DLD1 (cell line): ENCODE measurements at regions not wholly inside any gene's neighbourhood (a gene's known extent, or its start where the extent isn't known, plus 50 kb on each side); places are given as distances from the start of the nearest gene placed in this dataset.

Experiments used
- in situ Hi-C: cut with HindIII; loops from 2 replicates; pipeline ENCODE4 v1.10.0; 2017; ENCODE audit warnings: low sequenced_read_pairs

DNA sequence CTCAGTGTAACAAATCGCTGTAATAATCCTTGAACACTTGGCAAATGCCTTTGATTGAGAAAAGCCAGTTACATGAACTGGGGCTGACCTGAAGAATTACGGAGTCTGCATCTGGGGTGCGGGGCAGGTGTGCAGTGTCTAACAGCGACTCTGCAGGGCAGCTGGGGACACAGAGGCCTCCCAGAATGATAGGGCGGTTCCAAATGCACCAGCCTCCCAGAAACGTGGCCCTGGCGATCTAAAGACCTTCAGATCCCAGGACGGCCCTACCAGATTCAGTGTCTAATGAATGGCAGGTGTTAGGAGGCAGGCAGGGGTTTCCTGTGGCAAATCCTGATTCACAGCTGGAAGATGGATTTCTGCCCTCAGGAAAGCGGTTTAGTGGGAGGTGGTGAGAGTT lies 100.5 kb upstream of the RGMA start:
- in situ Hi-C loops: no loop called here

DNA sequence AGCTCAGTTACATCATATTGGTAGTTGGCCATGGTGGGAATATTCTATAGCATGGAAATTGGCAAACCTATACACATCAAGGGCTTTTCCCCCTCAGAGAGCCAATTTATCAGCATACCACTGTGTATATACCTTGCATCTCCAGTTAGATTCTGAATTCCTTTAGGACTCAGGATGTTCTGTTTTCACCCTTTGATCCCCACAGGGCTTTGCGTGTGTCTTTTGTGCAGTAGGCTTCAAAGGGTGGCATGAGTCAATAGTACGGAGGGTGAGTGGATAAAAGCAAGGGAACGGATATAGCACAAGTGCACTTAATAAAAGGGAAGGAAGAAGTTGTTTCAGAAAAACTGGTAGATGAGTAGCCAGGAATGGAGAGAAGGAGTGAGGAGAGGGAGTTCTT lies 99.2 kb upstream of the RGMA start:
- in situ Hi-C loops: no loop called here

GRCh38 chr15:93185796-93186195 lies 96.8 kb upstream of the RGMA start:
- in situ Hi-C loops: no loop called here

GRCh38 chr15:93182703-93183205 lies 93.7 kb upstream of the RGMA start:
- in situ Hi-C loops: no loop called here

DNA sequence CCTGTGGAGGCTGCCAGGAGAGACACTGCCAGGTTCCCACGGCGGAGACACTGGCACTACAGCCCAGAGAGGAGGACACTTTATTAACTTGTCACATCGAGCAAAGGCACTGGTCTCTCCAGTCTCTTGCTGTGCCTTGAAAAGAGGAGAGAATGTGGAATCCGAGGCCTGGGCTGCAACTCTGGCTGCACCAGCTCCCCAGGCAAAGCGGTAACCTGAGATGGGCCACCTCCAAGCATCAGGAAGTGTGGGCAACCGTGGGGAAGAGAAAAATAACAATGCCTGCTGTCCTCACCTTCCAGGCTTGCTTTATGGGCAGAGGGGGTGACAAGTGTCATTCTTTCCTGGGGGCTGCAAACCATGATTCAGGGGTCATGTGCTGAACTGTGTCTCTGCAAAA lies 91.6 kb upstream of the RGMA start:
- in situ Hi-C loops: no loop called here

- in situ Hi-C loops: no loop called here
Observed at GRCh38 chr15:93180128-93180527, 91.1 kb upstream of the RGMA start.

DNA sequence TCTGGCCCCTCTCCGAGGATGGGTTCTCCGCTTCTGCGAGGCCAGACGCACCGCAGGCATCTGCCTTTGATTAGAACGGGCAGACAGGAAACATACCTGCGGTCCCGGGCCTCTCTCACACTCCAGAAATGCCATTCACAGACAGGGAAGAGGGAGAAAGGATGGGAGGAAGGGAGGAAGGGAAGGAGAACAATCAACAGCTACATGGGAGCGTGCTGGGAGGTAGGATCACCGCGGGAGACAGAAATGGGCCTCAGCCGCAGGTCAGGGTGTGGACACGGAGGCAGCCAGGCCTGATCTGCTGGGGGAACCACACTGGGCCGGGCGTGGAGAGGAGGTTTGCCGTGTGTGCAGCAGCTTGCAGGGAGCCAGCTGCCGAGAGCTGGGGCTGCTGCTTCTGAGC lies 90.7 kb upstream of the RGMA start:
- in situ Hi-C loops: no loop called here

DNA sequence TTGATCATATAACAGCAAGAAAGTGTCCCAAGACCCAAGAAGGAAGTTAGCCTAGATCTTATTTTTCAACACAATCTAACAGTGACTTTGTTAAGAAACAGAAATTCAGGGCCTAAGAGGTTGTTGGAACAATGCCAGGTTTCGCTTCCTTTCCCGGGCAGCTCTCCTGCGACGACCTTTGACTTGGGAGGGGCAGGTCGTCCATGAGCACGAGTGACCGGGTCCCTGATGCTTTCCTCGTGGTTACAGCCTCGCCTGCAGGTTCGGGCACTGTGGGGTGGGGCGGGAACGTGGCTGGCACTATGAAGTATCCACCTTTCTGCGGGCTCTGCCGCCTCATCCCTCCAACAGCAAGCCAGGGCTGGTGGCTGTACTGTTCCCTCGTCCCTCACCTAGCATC lies 90.1 kb upstream of the RGMA start:
- in situ Hi-C loops: no loop called here

GRCh38 chr15:93178371-93178770 lies 89.4 kb upstream of the RGMA start:
- in situ Hi-C loops: no loop called here

GRCh38 chr15:93176065-93176464 lies 87.1 kb upstream of the RGMA start:
- in situ Hi-C loops: no loop called here

DNA sequence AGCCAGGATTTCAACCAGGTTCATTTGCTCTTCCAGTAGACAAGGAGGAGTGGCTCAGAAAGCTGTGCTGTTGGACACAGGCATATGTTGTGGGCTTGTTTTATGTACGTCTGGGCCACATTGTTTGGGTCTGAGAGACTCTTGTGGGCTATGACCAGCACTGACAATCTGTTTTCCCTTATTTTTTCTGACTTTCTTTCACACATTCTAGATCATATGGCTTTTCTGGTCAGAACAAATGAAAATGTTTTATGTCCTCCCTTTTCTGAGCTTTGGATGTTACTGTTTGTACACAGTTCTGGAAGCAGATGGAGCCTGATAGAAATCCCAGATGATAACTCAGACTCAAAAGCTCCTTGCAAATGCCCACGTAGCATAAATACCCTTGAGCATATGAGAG lies 85.8 kb upstream of the RGMA start:
- in situ Hi-C loops: no loop called here

GRCh38 chr15:93173369-93173768 lies 84.4 kb upstream of the RGMA start:
- in situ Hi-C loops: no loop called here

DNA sequence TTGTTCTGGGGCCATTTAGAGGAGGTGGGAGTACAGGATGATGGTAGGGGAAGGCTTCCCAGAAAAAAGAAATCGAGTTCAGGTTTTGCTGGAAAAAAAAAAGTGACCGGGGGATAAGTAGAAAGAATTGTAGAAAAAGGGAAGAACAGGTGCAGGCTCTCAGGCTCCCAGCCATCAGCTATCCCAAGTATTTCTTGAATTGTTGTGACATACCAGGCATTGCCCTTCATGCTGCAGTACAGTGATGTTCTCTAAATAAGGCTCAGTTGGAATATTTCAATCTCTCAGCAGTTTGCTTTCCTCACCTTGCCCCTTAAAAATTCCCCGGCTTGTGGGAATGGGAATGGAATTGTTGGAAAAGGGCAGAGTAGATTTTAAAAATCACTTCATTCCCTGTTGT lies 82.5 kb upstream of the RGMA start:
- in situ Hi-C loops: no loop called here

- in situ Hi-C loops: no loop called here
Observed at GRCh38 chr15:93170329-93170728, 81.3 kb upstream of the RGMA start.

DNA sequence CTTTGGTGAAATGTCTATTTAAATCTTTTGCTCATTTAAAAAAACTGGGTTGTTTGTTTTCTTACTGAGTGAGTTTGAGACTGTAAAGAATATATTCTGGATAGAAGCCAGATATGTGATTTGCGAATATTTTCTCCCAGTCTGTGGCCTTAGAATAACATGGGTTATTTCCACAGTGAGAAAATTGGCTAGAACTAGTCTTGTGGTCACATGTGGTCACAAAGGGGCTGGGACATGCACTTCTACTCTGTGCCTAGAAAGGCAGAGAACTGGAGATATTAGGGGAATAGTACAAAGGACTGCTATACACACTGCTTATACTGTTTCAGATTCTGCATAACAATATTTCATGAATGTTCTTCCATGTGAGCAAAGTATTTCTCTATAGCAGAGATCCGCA lies 79.9 kb upstream of the RGMA start:
- in situ Hi-C loops: no loop called here

GRCh38 chr15:93167291-93167690 lies 78.3 kb upstream of the RGMA start:
- in situ Hi-C loops: no loop called here

GRCh38 chr15:93166675-93167074 lies 77.7 kb upstream of the RGMA start:
- in situ Hi-C loops: no loop called here

DNA sequence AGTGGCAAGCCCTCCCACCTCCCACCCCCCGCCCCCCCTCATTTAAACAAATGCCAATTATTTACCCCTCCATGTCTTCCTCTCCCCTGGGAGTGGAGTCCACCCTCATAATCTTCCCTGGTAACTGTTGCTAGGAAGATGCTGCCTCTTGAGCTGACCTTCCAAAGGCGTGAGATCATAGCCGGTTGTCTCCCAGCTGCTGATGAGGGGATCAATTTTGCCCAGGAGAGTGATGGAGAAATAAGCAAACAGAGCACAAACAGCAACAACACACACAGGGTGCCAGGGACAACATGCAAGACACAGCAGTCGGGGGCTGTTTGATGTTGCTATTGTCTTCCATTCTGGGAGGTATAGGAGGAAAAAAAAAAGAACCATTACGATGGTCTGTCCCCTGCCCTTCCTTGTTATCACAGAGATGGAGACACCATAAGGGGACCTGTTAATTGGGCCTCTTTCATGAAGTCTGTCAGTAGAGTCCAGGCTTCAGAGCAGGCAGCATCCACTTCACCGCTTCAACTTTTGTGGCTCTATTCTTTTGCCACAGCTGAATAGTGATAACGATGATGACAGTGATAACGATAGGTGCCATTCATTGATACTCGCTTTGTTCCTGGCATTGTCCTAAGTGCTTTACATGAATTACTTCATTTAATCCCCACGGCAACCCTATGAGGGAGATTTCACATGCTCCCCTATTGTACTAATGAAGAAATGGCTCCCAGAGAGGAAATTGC lies 76.9 kb upstream of the RGMA start:
- in situ Hi-C loops: no loop called here

- in situ Hi-C loops: no loop called here
Observed at GRCh38 chr15:93164409-93164808, 75.4 kb upstream of the RGMA start.

- in situ Hi-C loops: no loop called here
Observed at GRCh38 chr15:93162560-93162959, 73.5 kb upstream of the RGMA start.

- in situ Hi-C loops: loop anchor here (10.0 kb wide), 1 partner anchor 185 kb away; no protein-coding TSS in a partner anchor
Observed at GRCh38 chr15:93159930-93160329, 70.9 kb upstream of the RGMA start.

DNA sequence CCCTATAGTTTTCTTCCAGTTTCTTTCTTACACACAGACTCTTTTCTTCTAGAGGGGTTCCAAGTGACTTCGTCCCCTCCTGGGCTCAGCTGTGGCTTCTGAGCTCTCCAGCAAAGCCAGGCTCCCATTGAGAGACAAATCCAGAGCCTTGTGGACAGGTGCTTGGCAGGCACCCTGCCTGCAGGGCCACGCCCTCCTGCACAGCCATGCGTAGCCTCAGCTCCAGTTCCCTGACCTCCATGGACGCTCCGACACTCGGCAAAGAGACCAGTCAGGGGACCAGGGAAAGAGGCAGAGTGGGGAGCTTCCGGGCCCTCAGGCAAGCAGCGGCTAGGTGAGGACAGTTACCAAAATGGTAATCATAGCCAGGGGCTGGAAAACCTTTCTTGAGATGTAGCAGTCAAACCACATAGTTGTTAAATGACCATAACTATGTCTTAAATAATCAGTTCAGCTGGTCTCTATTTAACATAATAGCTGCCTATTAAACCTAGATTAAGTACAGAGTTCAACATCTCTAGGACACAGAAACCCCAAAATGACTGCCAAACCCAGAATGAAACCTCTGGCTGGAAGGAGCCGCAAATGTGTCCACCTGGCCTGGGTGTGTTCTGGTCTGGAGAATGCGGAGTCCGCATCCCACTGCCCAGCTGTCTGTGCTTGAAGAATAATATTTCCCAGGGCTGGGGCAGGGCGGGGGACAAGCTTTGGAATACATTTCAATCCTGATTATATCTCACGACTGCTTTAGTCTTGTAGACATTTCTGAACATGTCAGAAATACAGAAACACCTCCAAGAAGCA lies 69.3 kb upstream of the RGMA start:
- in situ Hi-C loops: loop anchor here (10.0 kb wide), 1 partner anchor 187 kb away; no protein-coding TSS in a partner anchor
